ENCODE measurements at regions not wholly inside any gene's neighbourhood (a gene's known extent, or its start where the extent isn't known, plus 50 kb on each side); places are given as distances from the start of the nearest gene placed in this dataset.

- TF ChIP-seq, protein P1, sequence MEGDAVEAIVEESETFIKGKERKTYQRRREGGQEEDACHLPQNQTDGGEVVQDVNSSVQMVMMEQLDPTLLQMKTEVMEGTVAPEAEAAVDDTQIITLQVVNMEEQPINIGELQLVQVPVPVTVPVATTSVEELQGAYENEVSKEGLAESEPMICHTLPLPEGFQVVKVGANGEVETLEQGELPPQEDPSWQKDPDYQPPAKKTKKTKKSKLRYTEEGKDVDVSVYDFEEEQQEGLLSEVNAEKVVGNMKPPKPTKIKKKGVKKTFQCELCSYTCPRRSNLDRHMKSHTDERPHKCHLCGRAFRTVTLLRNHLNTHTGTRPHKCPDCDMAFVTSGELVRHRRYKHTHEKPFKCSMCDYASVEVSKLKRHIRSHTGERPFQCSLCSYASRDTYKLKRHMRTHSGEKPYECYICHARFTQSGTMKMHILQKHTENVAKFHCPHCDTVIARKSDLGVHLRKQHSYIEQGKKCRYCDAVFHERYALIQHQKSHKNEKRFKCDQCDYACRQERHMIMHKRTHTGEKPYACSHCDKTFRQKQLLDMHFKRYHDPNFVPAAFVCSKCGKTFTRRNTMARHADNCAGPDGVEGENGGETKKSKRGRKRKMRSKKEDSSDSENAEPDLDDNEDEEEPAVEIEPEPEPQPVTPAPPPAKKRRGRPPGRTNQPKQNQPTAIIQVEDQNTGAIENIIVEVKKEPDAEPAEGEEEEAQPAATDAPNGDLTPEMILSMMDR (IDR thresholded peaks at IDR 0.05; ENCODE audit: insufficient read depth, low read depth, low read length) = no peak
- no peak for TF ChIP-seq EZH2 (IDR thresholded peaks at IDR 0.05; ENCODE audit: insufficient read depth, low read length)
Measured at GRCh38 chr7:55723621-55723941, 139.0 kb downstream of the SEPTIN14 start.
